ENCODE measurements at regions not wholly inside any gene's neighbourhood (a gene's known extent, or its start where the extent isn't known, plus 50 kb on each side); places are given as distances from the start of the nearest gene placed in this dataset.

DNA sequence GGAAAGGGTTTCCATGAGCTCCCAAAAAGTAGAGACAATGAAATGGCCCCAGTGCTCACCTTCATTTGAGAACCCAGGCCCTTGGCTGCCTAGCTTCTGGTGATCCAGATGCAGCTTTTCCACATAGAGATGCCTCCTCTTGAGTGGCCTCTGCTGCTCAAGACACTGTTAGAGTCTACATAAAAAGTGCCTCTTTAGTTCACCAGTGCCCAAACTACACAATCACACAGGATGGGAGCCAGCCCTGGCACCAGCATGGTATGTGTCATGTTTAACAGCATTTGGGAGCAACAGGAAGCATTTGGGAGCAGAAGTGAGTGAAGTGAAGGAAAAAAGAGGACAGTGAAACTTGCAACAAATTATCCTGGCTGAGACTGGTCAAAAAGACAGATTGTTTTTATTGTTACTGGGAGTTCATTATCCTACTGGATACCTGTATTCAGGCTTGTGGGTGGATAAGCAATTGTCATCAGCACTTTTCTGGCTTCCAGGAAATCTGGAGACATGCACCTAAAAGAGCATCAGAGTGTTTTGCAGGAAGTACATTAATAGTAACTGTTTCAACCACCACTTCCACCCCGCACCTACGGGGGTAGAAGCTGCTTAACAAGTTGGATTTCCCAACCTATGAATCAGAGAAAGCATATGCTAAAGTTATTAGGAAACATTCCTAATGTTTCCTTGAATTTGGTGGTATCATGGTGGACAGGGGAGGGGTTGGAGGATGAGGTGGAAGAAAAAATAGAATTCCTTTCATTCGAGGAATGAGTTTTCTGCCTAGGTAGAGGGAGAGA, 416.2 kb downstream of the IGSF11 start:
- H3K36me3 Mint-ChIP-seq (ENCODE audit: low read depth) = no peaks in the 10 kb centered on the region
- no peaks in the 10 kb centered on the region for H3K79me2 ChIP-seq (replicated peaks; ENCODE audit: insufficient read depth)
- no peaks in the 10 kb centered on the region for H3K4me1 ChIP-seq (ENCODE audit: insufficient read depth)
- H2AFZ ChIP-seq = no peak overlapping the region
- H3K36me3 ChIP-seq (ENCODE audit: insufficient read depth) = no peaks in the 10 kb centered on the region
- H3K27me3 ChIP-seq (ENCODE audit: insufficient read depth) = no peaks in the 10 kb centered on the region
- H3K9me2 ChIP-seq (ENCODE audit: insufficient read depth) = 0 out of 2 replicates have a peak, but pooled peaks cover 4% of the 10 kb centered on the region
- ATAC-seq = no peak
- no peak overlapping the region for H3K4me3 ChIP-seq
- H3F3A ChIP-seq (replicated peaks; ENCODE audit: low read depth) = no peaks in the 10 kb centered on the region
- TF ChIP-seq STAT1 (IDR thresholded peaks at IDR 0.05; ENCODE audit: unreplicated experiment) = no peak
- no peak for TF ChIP-seq ZNF114 (CRISPR knock-in tag; IDR thresholded peaks at IDR 0.05)
- TF ChIP-seq POLR2AphosphoS5 (IDR thresholded peaks at IDR 0.05; ENCODE audit: low read depth) = no peak
- TF ChIP-seq, protein P1, sequence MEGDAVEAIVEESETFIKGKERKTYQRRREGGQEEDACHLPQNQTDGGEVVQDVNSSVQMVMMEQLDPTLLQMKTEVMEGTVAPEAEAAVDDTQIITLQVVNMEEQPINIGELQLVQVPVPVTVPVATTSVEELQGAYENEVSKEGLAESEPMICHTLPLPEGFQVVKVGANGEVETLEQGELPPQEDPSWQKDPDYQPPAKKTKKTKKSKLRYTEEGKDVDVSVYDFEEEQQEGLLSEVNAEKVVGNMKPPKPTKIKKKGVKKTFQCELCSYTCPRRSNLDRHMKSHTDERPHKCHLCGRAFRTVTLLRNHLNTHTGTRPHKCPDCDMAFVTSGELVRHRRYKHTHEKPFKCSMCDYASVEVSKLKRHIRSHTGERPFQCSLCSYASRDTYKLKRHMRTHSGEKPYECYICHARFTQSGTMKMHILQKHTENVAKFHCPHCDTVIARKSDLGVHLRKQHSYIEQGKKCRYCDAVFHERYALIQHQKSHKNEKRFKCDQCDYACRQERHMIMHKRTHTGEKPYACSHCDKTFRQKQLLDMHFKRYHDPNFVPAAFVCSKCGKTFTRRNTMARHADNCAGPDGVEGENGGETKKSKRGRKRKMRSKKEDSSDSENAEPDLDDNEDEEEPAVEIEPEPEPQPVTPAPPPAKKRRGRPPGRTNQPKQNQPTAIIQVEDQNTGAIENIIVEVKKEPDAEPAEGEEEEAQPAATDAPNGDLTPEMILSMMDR (conservative IDR thresholded peaks at IDR 0.05; ENCODE audit: low read depth in 2 of 2) = no peak
- no peak for TF ChIP-seq ZNF331 (CRISPR knock-in tag; IDR thresholded peaks at IDR 0.05; ENCODE audit: low read depth)
- no peak for TF ChIP-seq ETS1 (IDR thresholded peaks at IDR 0.05)
- no peak for TF ChIP-seq NANOG (IDR thresholded peaks at IDR 0.05; ENCODE audit: borderline replicate concordance)
- TF ChIP-seq EZH2 (IDR thresholded peaks at IDR 0.05; ENCODE audit: low read depth, unreplicated experiment) = no peak
- TF ChIP-seq CREB1 (CRISPR knock-in tag; IDR thresholded peaks at IDR 0.05; ENCODE audit: low read depth) = no peak
- TF ChIP-seq JUNB (IDR thresholded peaks at IDR 0.05; ENCODE audit: unreplicated experiment) = no peak
- no peak for TF ChIP-seq ZNF462 (CRISPR knock-in tag; IDR thresholded peaks at IDR 0.05)
- no peak for TF ChIP-seq EZH2phosphoT487 (IDR thresholded peaks at IDR 0.05; ENCODE audit: unreplicated experiment)
- no peak for TF ChIP-seq REST (IDR thresholded peaks at IDR 0.05; ENCODE audit: unreplicated experiment)
- H3K27me3 Mint-ChIP-seq (ENCODE audit: insufficient read depth, low read depth, poor library complexity) = no peaks in the 10 kb centered on the region
- no peak overlapping the region for H3K27ac ChIP-seq (ENCODE audit: low read depth)
- H3K27ac Mint-ChIP-seq = no peak overlapping the region
- H3K4me3 Mint-ChIP-seq = no peak overlapping the region
- no peak overlapping the region for H3K4me2 ChIP-seq
- H3K4me1 Mint-ChIP-seq = no peaks in the 10 kb centered on the region
- H3K9me3 Mint-ChIP-seq = no peaks in the 10 kb centered on the region
- no peak for DNase-seq (ENCODE audit: low spot score)
- no peaks in the 10 kb centered on the region for H4K20me1 ChIP-seq (replicated peaks; ENCODE audit: insufficient read depth)

All from GM23338 (cell line).